Liver (tissue), 8 donors: ENCODE measurements at regions not wholly inside any gene's neighbourhood (a gene's known extent, or its start where the extent isn't known, plus 50 kb on each side); places are given as distances from the start of the nearest gene placed in this dataset.
"Not testable (repeated sequence)": the region's sequence is repeated elsewhere in the genome, so short reads cannot be mapped to it uniquely, and the experiment has no call there.

ENCODE experiments used
- DNase-seq: peaks from one replicate; pipeline ENCODE4 v3.0.0-alpha.2; 2017; ENCODE audit warnings: low spot score
- H3K27ac ChIP-seq, 2 donors: one replicate each; pipeline ENCODE4 v1.7.0; 2013; ENCODE audit warnings: inconsistent platforms in 2 of 2, low read length in 2 of 2, control low read depth in 1 of 2, low read depth in 1 of 2, mild to moderate bottlenecking in 1 of 2
- H3K27me3 ChIP-seq, 4 donors: one replicate each; pipeline versions ENCODE4 v1.6.1 to v1.7.0; 2013; ENCODE audit warnings: low read length in 3 of 4, inconsistent platforms in 1 of 4, mild to moderate bottlenecking in 1 of 4, moderate library complexity in 1 of 4; ENCODE audit not compliant: control insufficient read depth in 4 of 4, insufficient read depth in 4 of 4
- H3K36me3 ChIP-seq, 4 donors: one replicate each; pipeline versions ENCODE4 v1.6.1 to v1.7.0; 2013; ENCODE audit warnings: low read length in 3 of 4, mild to moderate bottlenecking in 3 of 4, low read depth in 1 of 4, moderate library complexity in 1 of 4; ENCODE audit not compliant: control insufficient read depth in 4 of 4, insufficient read depth in 3 of 4
- H3K4me1 ChIP-seq, 4 donors: one replicate each; pipeline versions ENCODE4 v1.6.1 to v1.7.0; 2013; ENCODE audit warnings: low read length in 3 of 4, mild to moderate bottlenecking in 3 of 4, moderate library complexity in 1 of 4; ENCODE audit not compliant: control insufficient read depth in 4 of 4, insufficient read depth in 4 of 4
- H3K4me3 ChIP-seq, 3 donors: one replicate each; pipeline versions ENCODE4 v1.6.1 to v1.7.0; 2013; ENCODE audit warnings: low read length in 3 of 3, control low read depth in 1 of 3, low read depth in 1 of 3, mild to moderate bottlenecking in 1 of 3
- H3K9ac ChIP-seq, 2 donors: one replicate each; pipeline ENCODE4 v1.7.0; 2013; ENCODE audit warnings: low read length in 2 of 2, mild to moderate bottlenecking in 2 of 2, moderate library complexity in 2 of 2, control low read depth in 1 of 2, low read depth in 1 of 2
- H3K9me3 ChIP-seq, 4 donors: one replicate each; pipeline versions ENCODE4 v1.6.1 to v1.7.0; 2013; ENCODE audit warnings: low read length in 3 of 4; ENCODE audit not compliant: control insufficient read depth in 4 of 4
- FOXA2 ChIP-seq: IDR thresholded peaks from 2 replicates; pipeline ENCODE4 v1.6.1; 2016; ENCODE audit warnings: antibody characterized with exemption
- GABPA ChIP-seq, 2 donors: IDR thresholded peaks in 1 of 2; conservative IDR thresholded peaks in 1 of 2; 2 replicates each; pipeline ENCODE4 v1.6.1; 2016; ENCODE audit warnings: antibody characterized with exemption in 2 of 2, mild to moderate bottlenecking in 1 of 2, moderate library complexity in 1 of 2
- NR2F2 ChIP-seq: IDR thresholded peaks from 2 replicates; pipeline ENCODE4 v1.6.1; 2016; ENCODE audit warnings: antibody characterized with exemption
- RAD21 ChIP-seq, 2 donors: IDR thresholded peaks; 2 replicates each; pipeline ENCODE4 v1.6.1; 2016; ENCODE audit warnings: antibody characterized with exemption in 2 of 2, mild to moderate bottlenecking in 2 of 2
- REST ChIP-seq: IDR thresholded peaks from 2 replicates; pipeline ENCODE4 v1.6.1; 2016; ENCODE audit warnings: antibody characterized with exemption, mild to moderate bottlenecking
- SP1 ChIP-seq: IDR thresholded peaks from 2 replicates; pipeline ENCODE4 v1.6.1; 2018; ENCODE audit warnings: antibody characterized with exemption, mild to moderate bottlenecking
- WGBS: extraction: QIAGEN DNeasy Blood & Tissue Kit; methylation state at CpG from one replicate; pipeline ENCODE4 v1.1.7; 2013; 5-methylcytosine and 5-hydroxymethylcytosine counted together
- TF ChIP-seq, protein P1 (sequence below): fragments of 150-350 bp; IDR thresholded peaks from 2 replicates; pipeline ENCODE4 v1.5.1; 2017; ENCODE audit warnings: improper control_type of control experiment, low read depth, low read length; ENCODE audit not compliant: missing input control
- TF ChIP-seq, protein P2 (sequence below): IDR thresholded peaks from 2 replicates; pipeline ENCODE4 v1.6.1; 2016; ENCODE audit warnings: antibody characterized with exemption
- TF ChIP-seq, protein P3 (sequence below): IDR thresholded peaks from 2 replicates; pipeline ENCODE4 v1.6.1; 2016; ENCODE audit warnings: antibody characterized with exemption
- donor health status: healthy.
- donor health status: healthy.
- donor health status: healthy.
- donor health status: healthy.
- donor health status: healthy.

- no peak overlapping the region for H3K9ac ChIP-seq
- 70% methylated on average over 1 of the region's 1 CpG for WGBS
Observed at GRCh38 chr4:79563219-79563618, 155.2 kb upstream of the GK2 start.

DNA sequence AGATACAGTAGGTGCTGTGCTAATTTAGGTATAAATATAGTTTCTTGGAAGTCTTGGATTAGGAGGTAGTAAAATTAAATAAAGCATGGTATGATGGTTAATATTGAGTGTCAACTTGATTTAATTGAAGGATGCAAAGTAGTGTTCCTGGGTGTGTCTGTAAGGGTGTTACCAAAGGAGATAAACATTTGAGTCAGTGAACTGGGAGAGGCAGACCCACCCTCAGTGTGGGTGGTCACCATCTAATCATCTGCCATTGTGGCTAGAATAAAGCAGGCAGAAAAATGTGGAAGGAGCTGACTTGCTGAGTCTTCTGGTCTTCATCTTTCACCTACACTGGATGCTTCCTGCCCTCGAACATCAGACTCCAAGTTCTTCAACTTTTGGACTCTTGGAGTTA lies 153.7 kb upstream of the GK2 start:
- no peaks in the 10 kb centered on the region for H3K27me3 ChIP-seq
- no peaks in the 10 kb centered on the region for H3K36me3 ChIP-seq
- DNase-seq, result no peak
- no peaks in the 10 kb centered on the region for H3K4me1 ChIP-seq
- H3K9ac ChIP-seq, result no peak overlapping the region
- H3K27ac ChIP-seq, result no peak overlapping the region
- no peak overlapping the region for H3K4me3 ChIP-seq
- no peaks in the 10 kb centered on the region for H3K9me3 ChIP-seq
- TF ChIP-seq REST (no peak), RAD21 (IDR thresholded peaks at IDR 0.05) (no peak), FOXA2 (no peak), NR2F2 (no peak)
- TF ChIP-seq, protein P1, sequence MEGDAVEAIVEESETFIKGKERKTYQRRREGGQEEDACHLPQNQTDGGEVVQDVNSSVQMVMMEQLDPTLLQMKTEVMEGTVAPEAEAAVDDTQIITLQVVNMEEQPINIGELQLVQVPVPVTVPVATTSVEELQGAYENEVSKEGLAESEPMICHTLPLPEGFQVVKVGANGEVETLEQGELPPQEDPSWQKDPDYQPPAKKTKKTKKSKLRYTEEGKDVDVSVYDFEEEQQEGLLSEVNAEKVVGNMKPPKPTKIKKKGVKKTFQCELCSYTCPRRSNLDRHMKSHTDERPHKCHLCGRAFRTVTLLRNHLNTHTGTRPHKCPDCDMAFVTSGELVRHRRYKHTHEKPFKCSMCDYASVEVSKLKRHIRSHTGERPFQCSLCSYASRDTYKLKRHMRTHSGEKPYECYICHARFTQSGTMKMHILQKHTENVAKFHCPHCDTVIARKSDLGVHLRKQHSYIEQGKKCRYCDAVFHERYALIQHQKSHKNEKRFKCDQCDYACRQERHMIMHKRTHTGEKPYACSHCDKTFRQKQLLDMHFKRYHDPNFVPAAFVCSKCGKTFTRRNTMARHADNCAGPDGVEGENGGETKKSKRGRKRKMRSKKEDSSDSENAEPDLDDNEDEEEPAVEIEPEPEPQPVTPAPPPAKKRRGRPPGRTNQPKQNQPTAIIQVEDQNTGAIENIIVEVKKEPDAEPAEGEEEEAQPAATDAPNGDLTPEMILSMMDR, result no peak
- TF ChIP-seq, protein P2, sequence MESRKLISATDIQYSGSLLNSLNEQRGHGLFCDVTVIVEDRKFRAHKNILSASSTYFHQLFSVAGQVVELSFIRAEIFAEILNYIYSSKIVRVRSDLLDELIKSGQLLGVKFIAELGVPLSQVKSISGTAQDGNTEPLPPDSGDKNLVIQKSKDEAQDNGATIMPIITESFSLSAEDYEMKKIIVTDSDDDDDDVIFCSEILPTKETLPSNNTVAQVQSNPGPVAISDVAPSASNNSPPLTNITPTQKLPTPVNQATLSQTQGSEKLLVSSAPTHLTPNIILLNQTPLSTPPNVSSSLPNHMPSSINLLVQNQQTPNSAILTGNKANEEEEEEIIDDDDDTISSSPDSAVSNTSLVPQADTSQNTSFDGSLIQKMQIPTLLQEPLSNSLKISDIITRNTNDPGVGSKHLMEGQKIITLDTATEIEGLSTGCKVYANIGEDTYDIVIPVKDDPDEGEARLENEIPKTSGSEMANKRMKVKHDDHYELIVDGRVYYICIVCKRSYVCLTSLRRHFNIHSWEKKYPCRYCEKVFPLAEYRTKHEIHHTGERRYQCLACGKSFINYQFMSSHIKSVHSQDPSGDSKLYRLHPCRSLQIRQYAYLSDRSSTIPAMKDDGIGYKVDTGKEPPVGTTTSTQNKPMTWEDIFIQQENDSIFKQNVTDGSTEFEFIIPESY, result no peak
- WGBS, result 46% methylated on average over 1 of the region's 1 CpG

More at GRCh38 chr4:79563219-79563618, 155.2 kb upstream of the GK2 start:
- Histone ChIP-seq H3K36me3 (no peaks in the 10 kb centered on the region), H3K4me1 (no peaks in the 10 kb centered on the region), H3K27ac (no peak overlapping the region), H3K4me3 (no peak overlapping the region), H3K9me3 (no peaks in the 10 kb centered on the region), H3K27me3 (no peaks in the 10 kb centered on the region)
- TF ChIP-seq, protein P3, sequence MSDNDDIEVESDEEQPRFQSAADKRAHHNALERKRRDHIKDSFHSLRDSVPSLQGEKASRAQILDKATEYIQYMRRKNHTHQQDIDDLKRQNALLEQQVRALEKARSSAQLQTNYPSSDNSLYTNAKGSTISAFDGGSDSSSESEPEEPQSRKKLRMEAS, result no peak
- TF ChIP-seq GABPA (IDR thresholded peaks at IDR 0.05 in 1 of 2, conservative IDR thresholded peaks at IDR 0.05 in 1 of 2) (no peak), SP1 (no peak)
- no peak for DNase-seq

GRCh38 chr4:79559398-79559797 lies 151.4 kb upstream of the GK2 start:
- H3K9ac ChIP-seq, H3K4me1 ChIP-seq, DNase-seq, H3K9me3 ChIP-seq, H3K27ac ChIP-seq, H3K27me3 ChIP-seq, H3K4me3 ChIP-seq, H3K36me3 ChIP-seq: not testable (repeated sequence)
- WGBS, result 90% methylated on average over 2 of the region's 2 CpGs
